K562 (cell line): ENCODE measurements at regions not wholly inside any gene's neighbourhood (a gene's known extent, or its start where the extent isn't known, plus 50 kb on each side); places are given as distances from the start of the nearest gene placed in this dataset.

ENCODE experiments used
- ATAC-seq: fragments of 200-7000 bp; cut with Tn5 transposase; 3 replicates; pipeline ENCODE4 v1.9.1; 2020; ENCODE audit warnings: moderate library complexity
- BruUV-seq: library from RNA; stranded (reverse); fragments of 400-500 nt; replicated peaks from 2 replicates; lab custom pipeline; 2021; lab: Mats Ljungman, UMichigan
- CTCF ChIA-PET: fragments of 300-600 bp; formaldehyde crosslinking; extraction: SDS; loops from one replicate; lab custom pipeline; 2021; ENCODE audit warnings: low intra/inter-chr PET ratio; lab: Yijun Ruan, JAX
- POLR2A ChIA-PET: fragments of 300-600, 350-650 bp; sonication (Branson Sonifier 250); formaldehyde crosslinking; extraction: SDS; loops from one replicate; lab custom pipeline; 2021; ENCODE audit warnings: antibody characterized with exemption, inconsistent platforms; lab: Yijun Ruan, JAX
- DNase-seq, 4 experiments: peaks; one replicate each; pipeline versions ENCODE4 v3.0.0 to v3.0.0-alpha.2; 2011 to 2018; ENCODE audit warnings: low spot score in 3 of 4, mixed read lengths in 3 of 4; ENCODE audit errors: extremely low read depth in 1 of 4
- FAIRE-seq: peaks from 2 replicates; lab custom pipeline; 2011; peaks lifted over from hg19 to GRCh38; lab: Jason Lieb, UNC
- H2AFZ ChIP-seq: 2 replicates; pipeline ENCODE4 v1.6.0; 2011; ENCODE audit warnings: low read depth, low read length, control low read depth, inconsistent platforms
- H3K27ac ChIP-seq: fragments of 200-600 bp; 3 replicates; pipeline ENCODE4 v1.8.0; 2011; ENCODE audit warnings: low read depth, mild to moderate bottlenecking, control low read depth, inconsistent platforms, low read length, moderate library complexity, mixed read lengths; ENCODE audit errors: extremely low read depth
- H3K27me3 ChIP-seq, 2 experiments: fragments of 300-600 bp in 1 of 2; 2 replicates in 1 of 2; 3 replicates in 1 of 2; pipeline versions ENCODE4 v1.6.0 to v1.8.0; 2011; ENCODE audit warnings: inconsistent platforms in 2 of 2, low read length in 2 of 2, mild to moderate bottlenecking in 1 of 2, mixed read lengths in 1 of 2, moderate library complexity in 1 of 2; ENCODE audit not compliant: control insufficient read depth in 2 of 2, insufficient read depth in 2 of 2
- H3K36me3 ChIP-seq: fragments of 300-600 bp; 3 replicates; pipeline ENCODE4 v1.8.0; 2011; ENCODE audit warnings: mild to moderate bottlenecking, low read length, inconsistent platforms; ENCODE audit not compliant: control insufficient read depth, insufficient read depth
- H3K4me1 ChIP-seq, 2 experiments: fragments of 200-600 bp in 1 of 2; replicated peaks in 1 of 2; 2 replicates in 1 of 2; 3 replicates in 1 of 2; pipeline versions ENCODE4 v1.5.1 to v1.8.0; 2011; ENCODE audit warnings: inconsistent platforms in 2 of 2, low read length in 2 of 2, mild to moderate bottlenecking in 1 of 2, mixed read lengths in 1 of 2, moderate library complexity in 1 of 2; ENCODE audit not compliant: control insufficient read depth in 2 of 2, insufficient read depth in 2 of 2
- H3K4me2 ChIP-seq: 2 replicates; pipeline ENCODE4 v1.6.1; 2011; ENCODE audit warnings: low read length, control low read depth, inconsistent platforms, mixed read lengths; ENCODE audit not compliant: insufficient read depth
- H3K4me3 ChIP-seq: fragments of 200-600 bp; sonication (generic), shearing (Covaris generic); 2 replicates; pipeline ENCODE4 v1.5.1; 2016; ENCODE audit warnings: control low read depth, inconsistent platforms
- H3K79me2 ChIP-seq: fragments of 200-600 bp; 3 replicates; pipeline ENCODE4 v1.8.0; 2011; ENCODE audit warnings: low read length, inconsistent platforms; ENCODE audit not compliant: control insufficient read depth, insufficient read depth
- H3K9ac ChIP-seq, 2 experiments: 2 replicates each; pipeline versions ENCODE4 v1.6.0 to v1.6.1; 2011; ENCODE audit warnings: low read depth in 2 of 2, low read length in 2 of 2, control low read depth in 1 of 2, inconsistent platforms in 1 of 2, mild to moderate bottlenecking in 1 of 2, mixed read lengths in 1 of 2; ENCODE audit not compliant: insufficient read depth in 1 of 2
- H3K9me1 ChIP-seq: one replicate; pipeline ENCODE4 v1.6.0; 2011; ENCODE audit warnings: inconsistent platforms, mild to moderate bottlenecking, low read length, moderate library complexity; ENCODE audit not compliant: control insufficient read depth, insufficient read depth
- H3K9me3 ChIP-seq: replicated peaks from 2 replicates; pipeline ENCODE4 v1.5.1; 2011; ENCODE audit warnings: low read depth, low read length, inconsistent platforms; ENCODE audit not compliant: control insufficient read depth, insufficient read depth
- H4K20me1 ChIP-seq: replicated peaks from 2 replicates; pipeline ENCODE4 v1.6.1; 2011; ENCODE audit warnings: low read length, inconsistent platforms, mixed read lengths; ENCODE audit not compliant: control insufficient read depth, insufficient read depth
- CHAMP1 ChIP-seq: fragments of 450-650 bp; IDR thresholded peaks from 2 replicates; pipeline ENCODE4 v1.6.1; 2016; ENCODE audit warnings: mild to moderate bottlenecking
- NR3C1 ChIP-seq: sonication (generic); formaldehyde crosslinking; IDR thresholded peaks from 2 replicates; pipeline ENCODE4 v1.8.1; 2022; ENCODE audit warnings: missing genetic modification reagents
- WGBS: fragments of 100-300 bp; shearing (Covaris generic); methylation state at CpG from one replicate; pipeline ENCODE4 v1.1.6; 2016; ENCODE audit warnings: low coverage, mixed read lengths; ENCODE audit not compliant: insufficient coverage; ENCODE audit errors: missing lambda C conversion rate; 5-methylcytosine and 5-hydroxymethylcytosine counted together
- in situ Hi-C: fragments of 300-500 bp; cut with MboI; formaldehyde crosslinking; loops from 4 replicates; pipeline ENCODE4 v1.15.0; 2018; ENCODE audit warnings: inconsistent platforms, mixed read lengths
- intact Hi-C: fragments of 100-400 bp; cut with micrococcal nuclease; formaldehyde crosslinking; loops from 2 replicates; pipeline ENCODE4 v1.14.2; 2022
- TF ChIP-seq, protein P1 (sequence below): fragments of 200-600 bp; sonication (generic); IDR thresholded peaks from one replicate; pipeline ENCODE4 v1.6.1; 2012; ENCODE audit warnings: mild to moderate bottlenecking, low read depth, low read length, inconsistent platforms

DNA sequence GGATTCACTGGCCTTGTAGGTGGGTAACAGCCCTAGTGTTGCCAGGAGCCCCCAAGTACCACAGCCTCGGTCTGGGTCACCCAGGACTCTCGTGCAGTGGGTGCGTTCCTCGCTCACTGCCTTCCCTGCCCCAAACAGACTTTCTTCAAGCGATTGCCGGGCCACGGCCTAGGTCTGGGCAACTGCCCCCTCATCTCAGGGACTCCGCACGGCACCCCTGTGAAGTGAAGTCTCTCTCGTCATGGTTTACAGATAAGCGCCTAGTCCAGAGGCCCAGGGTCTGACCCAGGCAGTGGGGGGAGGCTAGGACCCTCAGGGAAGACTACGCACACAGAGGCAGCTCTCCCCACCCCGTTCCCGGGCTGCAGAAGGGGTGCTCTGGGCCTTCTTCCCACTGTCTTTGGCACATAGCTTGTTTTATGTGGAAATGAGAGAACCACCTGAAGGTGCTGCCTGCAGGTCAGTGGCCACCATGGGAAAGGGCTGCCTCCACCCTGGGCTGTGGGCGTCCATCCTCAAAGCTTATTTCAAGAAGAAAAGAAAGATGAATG lies 220.8 kb downstream of the ERMARD start:
- no TSS peak for BruUV-seq

More for the DNA sequence above, 220.8 kb downstream of the ERMARD start:
- FAIRE-seq (no peak), DNase-seq (no peak), ATAC-seq (no peak)
- intact Hi-C loops, result no loop called here
- peaks cover 5 to 50% of the 10 kb centered on the region in 2 experiments; a peak in 3 of 5 replicates for H3K27me3 ChIP-seq
- H3K9me3 ChIP-seq, result no peaks in the 10 kb centered on the region
- H3K4me3 ChIP-seq, result no peak overlapping the region
- no peaks in the 10 kb centered on the region for H3K9me1 ChIP-seq
- TF ChIP-seq, protein P1, sequence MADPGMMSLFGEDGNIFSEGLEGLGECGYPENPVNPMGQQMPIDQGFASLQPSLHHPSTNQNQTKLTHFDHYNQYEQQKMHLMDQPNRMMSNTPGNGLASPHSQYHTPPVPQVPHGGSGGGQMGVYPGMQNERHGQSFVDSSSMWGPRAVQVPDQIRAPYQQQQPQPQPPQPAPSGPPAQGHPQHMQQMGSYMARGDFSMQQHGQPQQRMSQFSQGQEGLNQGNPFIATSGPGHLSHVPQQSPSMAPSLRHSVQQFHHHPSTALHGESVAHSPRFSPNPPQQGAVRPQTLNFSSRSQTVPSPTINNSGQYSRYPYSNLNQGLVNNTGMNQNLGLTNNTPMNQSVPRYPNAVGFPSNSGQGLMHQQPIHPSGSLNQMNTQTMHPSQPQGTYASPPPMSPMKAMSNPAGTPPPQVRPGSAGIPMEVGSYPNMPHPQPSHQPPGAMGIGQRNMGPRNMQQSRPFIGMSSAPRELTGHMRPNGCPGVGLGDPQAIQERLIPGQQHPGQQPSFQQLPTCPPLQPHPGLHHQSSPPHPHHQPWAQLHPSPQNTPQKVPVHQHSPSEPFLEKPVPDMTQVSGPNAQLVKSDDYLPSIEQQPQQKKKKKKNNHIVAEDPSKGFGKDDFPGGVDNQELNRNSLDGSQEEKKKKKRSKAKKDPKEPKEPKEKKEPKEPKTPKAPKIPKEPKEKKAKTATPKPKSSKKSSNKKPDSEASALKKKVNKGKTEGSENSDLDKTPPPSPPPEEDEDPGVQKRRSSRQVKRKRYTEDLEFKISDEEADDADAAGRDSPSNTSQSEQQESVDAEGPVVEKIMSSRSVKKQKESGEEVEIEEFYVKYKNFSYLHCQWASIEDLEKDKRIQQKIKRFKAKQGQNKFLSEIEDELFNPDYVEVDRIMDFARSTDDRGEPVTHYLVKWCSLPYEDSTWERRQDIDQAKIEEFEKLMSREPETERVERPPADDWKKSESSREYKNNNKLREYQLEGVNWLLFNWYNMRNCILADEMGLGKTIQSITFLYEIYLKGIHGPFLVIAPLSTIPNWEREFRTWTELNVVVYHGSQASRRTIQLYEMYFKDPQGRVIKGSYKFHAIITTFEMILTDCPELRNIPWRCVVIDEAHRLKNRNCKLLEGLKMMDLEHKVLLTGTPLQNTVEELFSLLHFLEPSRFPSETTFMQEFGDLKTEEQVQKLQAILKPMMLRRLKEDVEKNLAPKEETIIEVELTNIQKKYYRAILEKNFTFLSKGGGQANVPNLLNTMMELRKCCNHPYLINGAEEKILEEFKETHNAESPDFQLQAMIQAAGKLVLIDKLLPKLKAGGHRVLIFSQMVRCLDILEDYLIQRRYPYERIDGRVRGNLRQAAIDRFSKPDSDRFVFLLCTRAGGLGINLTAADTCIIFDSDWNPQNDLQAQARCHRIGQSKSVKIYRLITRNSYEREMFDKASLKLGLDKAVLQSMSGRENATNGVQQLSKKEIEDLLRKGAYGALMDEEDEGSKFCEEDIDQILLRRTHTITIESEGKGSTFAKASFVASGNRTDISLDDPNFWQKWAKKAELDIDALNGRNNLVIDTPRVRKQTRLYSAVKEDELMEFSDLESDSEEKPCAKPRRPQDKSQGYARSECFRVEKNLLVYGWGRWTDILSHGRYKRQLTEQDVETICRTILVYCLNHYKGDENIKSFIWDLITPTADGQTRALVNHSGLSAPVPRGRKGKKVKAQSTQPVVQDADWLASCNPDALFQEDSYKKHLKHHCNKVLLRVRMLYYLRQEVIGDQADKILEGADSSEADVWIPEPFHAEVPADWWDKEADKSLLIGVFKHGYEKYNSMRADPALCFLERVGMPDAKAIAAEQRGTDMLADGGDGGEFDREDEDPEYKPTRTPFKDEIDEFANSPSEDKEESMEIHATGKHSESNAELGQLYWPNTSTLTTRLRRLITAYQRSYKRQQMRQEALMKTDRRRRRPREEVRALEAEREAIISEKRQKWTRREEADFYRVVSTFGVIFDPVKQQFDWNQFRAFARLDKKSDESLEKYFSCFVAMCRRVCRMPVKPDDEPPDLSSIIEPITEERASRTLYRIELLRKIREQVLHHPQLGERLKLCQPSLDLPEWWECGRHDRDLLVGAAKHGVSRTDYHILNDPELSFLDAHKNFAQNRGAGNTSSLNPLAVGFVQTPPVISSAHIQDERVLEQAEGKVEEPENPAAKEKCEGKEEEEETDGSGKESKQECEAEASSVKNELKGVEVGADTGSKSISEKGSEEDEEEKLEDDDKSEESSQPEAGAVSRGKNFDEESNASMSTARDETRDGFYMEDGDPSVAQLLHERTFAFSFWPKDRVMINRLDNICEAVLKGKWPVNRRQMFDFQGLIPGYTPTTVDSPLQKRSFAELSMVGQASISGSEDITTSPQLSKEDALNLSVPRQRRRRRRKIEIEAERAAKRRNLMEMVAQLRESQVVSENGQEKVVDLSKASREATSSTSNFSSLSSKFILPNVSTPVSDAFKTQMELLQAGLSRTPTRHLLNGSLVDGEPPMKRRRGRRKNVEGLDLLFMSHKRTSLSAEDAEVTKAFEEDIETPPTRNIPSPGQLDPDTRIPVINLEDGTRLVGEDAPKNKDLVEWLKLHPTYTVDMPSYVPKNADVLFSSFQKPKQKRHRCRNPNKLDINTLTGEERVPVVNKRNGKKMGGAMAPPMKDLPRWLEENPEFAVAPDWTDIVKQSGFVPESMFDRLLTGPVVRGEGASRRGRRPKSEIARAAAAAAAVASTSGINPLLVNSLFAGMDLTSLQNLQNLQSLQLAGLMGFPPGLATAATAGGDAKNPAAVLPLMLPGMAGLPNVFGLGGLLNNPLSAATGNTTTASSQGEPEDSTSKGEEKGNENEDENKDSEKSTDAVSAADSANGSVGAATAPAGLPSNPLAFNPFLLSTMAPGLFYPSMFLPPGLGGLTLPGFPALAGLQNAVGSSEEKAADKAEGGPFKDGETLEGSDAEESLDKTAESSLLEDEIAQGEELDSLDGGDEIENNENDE, result no peak
- TF ChIP-seq NR3C1 (CRISPR knock-in tag), result no peak
- no peak for TF ChIP-seq CHAMP1
- TF ChIP-seq, all 486 proteins: peak for 0
- Histone ChIP-seq H3K79me2 (no peaks in the 10 kb centered on the region), H3K9ac (no peak overlapping the region), H2AFZ (no peak overlapping the region), H4K20me1 (peaks cover 6% of the 10 kb centered on the region; the same call in 1 of the 2 replicates), H3K36me3 (no peaks in the 10 kb centered on the region), H3K4me2 (no peak overlapping the region), H3K27ac (no peak overlapping the region), H3K4me1 (no peaks in the 10 kb centered on the region; a peak in 1 of 5 replicates)
- POLR2A ChIA-PET, result interaction anchor here (0.7 kb wide), 1 partner anchor 17 kb away, joined by 5 read pairs; no protein-coding TSS in a partner anchor
- WGBS, result under 1% methylated on average over 15 of the region's 15 CpGs
- CTCF ChIA-PET, result no interaction called here
- in situ Hi-C loops, result no loop called here
